Duodenal mucosa (tissue), 2 donors: ENCODE measurements at regions not wholly inside any gene's neighbourhood (a gene's known extent, or its start where the extent isn't known, plus 50 kb on each side); places are given as distances from the start of the nearest gene placed in this dataset.
"Not testable (repeated sequence)": the region's sequence is repeated elsewhere in the genome, so short reads cannot be mapped to it uniquely, and the experiment has no call there.

Experiments used
- H3K27ac ChIP-seq: one replicate; pipeline ENCODE4 v1.7.0; 2013; ENCODE audit warnings: low read depth, low read length
- H3K27me3 ChIP-seq, 2 donors: one replicate each; pipeline ENCODE4 v1.7.0; 2013; ENCODE audit warnings: low read length in 2 of 2, control low read depth in 1 of 2; ENCODE audit not compliant: insufficient read depth in 2 of 2, control insufficient read depth in 1 of 2
- H3K36me3 ChIP-seq, 2 donors: one replicate each; pipeline ENCODE4 v1.7.0; 2013; ENCODE audit warnings: low read length in 2 of 2, control low read depth in 1 of 2; ENCODE audit not compliant: insufficient read depth in 2 of 2, control insufficient read depth in 1 of 2
- H3K4me1 ChIP-seq, 2 donors: one replicate each; pipeline ENCODE4 v1.7.0; 2013; ENCODE audit warnings: low read length in 2 of 2, control low read depth in 1 of 2; ENCODE audit not compliant: insufficient read depth in 2 of 2, control insufficient read depth in 1 of 2
- H3K4me3 ChIP-seq, 2 donors: one replicate each; pipeline ENCODE4 v1.7.0; 2013; ENCODE audit warnings: low read length in 2 of 2, low read depth in 1 of 2
- H3K9ac ChIP-seq, 2 donors: one replicate each; pipeline ENCODE4 v1.7.0; 2013; ENCODE audit warnings: low read length in 2 of 2, low read depth in 1 of 2
- H3K9me3 ChIP-seq, 2 donors: one replicate each; pipeline ENCODE4 v1.7.0; 2013; ENCODE audit warnings: low read length in 2 of 2, control low read depth in 1 of 2; ENCODE audit not compliant: control insufficient read depth in 1 of 2

- Histone ChIP-seq H3K4me3 (no peak overlapping the region), H3K4me1 (peaks cover 0 to 4% of the 10 kb centered on the region in 2 donors), H3K9ac (no peak overlapping the region), H3K9me3 (no peaks in the 10 kb centered on the region), H3K27ac (no peak overlapping the region), H3K27me3 (no peaks in the 10 kb centered on the region), H3K36me3 (no peaks in the 10 kb centered on the region)
These were observed 128.4 kb upstream of the TMEM164 start for GRCh38 chrX:109874548-109874947.

DNA sequence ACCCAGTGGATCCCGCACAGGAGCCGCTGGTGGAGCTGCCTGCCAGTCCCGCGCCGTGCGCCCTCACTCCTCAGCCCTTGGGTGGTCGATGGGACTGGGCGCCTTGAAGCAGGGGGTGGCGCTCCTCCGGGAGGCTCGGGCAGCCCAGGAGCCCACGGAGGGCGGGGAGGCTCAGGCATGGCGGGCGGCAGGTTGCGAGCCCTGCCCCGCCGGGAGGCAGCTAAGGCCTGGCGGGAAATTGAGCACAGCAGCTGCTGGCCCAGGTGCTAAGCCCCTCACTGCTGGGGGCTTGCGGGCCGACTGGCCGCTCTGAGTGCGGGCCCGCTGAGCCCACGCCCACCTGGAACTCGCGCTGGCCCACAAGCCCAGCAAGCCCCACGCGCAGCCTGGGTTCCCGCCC lies 127.1 kb upstream of the TMEM164 start:
- H3K4me1 ChIP-seq, result peaks cover 0 to 4% of the 10 kb centered on the region in 2 donors
- no peaks in the 10 kb centered on the region for H3K9me3 ChIP-seq
- no peak overlapping the region for H3K27ac ChIP-seq
- no peak overlapping the region for H3K9ac ChIP-seq
- no peak overlapping the region for H3K4me3 ChIP-seq
- no peaks in the 10 kb centered on the region for H3K36me3 ChIP-seq
- H3K27me3 ChIP-seq, result no peaks in the 10 kb centered on the region

GRCh38 chrX:109878236-109878635 lies 124.7 kb upstream of the TMEM164 start:
- Histone ChIP-seq H3K9me3 (no peaks in the 10 kb centered on the region), H3K27me3 (no peaks in the 10 kb centered on the region), H3K4me3 (no peak overlapping the region), H3K9ac (no peak overlapping the region), H3K4me1 (peaks cover 0 to 4% of the 10 kb centered on the region in 2 donors), H3K27ac (no peak overlapping the region), H3K36me3 (no peaks in the 10 kb centered on the region)

DNA sequence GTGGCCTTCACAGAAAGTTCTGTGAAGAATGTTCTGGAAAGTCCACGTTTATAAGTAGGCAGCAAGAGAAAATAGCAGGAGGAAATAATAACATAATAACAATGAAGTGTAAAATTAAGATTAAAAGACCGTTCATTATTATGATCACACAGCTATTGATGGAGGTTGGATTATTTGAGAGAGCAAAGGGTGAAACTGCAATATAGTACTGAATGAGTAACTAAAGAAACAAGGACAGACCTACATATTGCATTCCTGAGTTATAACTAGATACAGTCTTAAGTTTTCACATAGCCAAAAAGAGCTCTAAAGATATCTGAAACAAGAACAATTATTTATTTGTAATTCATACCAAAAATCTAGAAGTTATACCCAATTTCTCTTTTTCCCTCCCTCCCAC lies 122.9 kb upstream of the TMEM164 start:
- Histone ChIP-seq H3K4me3 (no peak overlapping the region), H3K9me3 (no peaks in the 10 kb centered on the region), H3K4me1 (peaks cover 0 to 4% of the 10 kb centered on the region in 2 donors), H3K36me3 (no peaks in the 10 kb centered on the region), H3K27me3 (no peaks in the 10 kb centered on the region), H3K27ac (no peak overlapping the region), H3K9ac (no peak overlapping the region)

- H3K27ac ChIP-seq, result no peak overlapping the region
- no peaks in the 10 kb centered on the region for H3K36me3 ChIP-seq
- no peak overlapping the region for H3K9ac ChIP-seq
- no peaks in the 10 kb centered on the region for H3K27me3 ChIP-seq
- peaks cover 0 to 4% of the 10 kb centered on the region in 2 donors for H3K4me1 ChIP-seq
- H3K4me3 ChIP-seq, result no peak overlapping the region
- H3K9me3 ChIP-seq, result no peaks in the 10 kb centered on the region
These were observed 122.3 kb upstream of the TMEM164 start for GRCh38 chrX:109880629-109881028.

DNA sequence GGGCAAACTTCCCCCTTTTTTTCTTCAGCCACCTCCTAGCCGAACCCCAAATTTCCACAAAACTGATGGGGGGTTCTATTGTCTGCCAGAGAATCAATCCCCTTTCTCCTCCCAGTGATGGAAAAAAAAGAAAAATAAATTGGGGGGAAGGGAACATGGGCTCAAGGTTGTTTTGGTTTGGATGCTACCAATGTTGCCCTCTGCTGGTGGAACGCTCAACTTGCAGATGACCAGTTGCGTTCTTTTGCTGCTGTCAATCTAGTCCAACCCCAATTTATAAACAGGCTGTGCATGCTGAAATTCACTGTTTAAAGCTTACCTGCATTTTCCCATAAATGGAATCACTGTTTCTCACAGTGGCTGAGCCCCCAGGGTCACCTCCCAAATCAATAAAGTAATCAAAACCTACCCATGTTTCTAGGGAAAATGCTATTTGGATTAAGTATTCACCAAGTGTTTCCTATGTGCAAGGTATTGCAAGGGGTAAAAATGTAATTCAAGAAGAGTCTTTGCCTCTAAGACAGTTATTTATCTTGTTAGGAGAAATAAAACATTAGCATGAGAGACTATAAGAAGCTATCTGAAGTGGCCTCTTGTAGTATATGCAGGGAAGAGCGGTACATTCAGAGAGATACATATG lies 116.7 kb upstream of the TMEM164 start:
- no peak overlapping the region for H3K4me3 ChIP-seq
- no peak overlapping the region for H3K9ac ChIP-seq
- no peak overlapping the region for H3K27ac ChIP-seq
- no peaks in the 10 kb centered on the region for H3K27me3 ChIP-seq
- no peaks in the 10 kb centered on the region for H3K9me3 ChIP-seq
- H3K4me1 ChIP-seq, result no peaks in the 10 kb centered on the region
- no peaks in the 10 kb centered on the region for H3K36me3 ChIP-seq

DNA sequence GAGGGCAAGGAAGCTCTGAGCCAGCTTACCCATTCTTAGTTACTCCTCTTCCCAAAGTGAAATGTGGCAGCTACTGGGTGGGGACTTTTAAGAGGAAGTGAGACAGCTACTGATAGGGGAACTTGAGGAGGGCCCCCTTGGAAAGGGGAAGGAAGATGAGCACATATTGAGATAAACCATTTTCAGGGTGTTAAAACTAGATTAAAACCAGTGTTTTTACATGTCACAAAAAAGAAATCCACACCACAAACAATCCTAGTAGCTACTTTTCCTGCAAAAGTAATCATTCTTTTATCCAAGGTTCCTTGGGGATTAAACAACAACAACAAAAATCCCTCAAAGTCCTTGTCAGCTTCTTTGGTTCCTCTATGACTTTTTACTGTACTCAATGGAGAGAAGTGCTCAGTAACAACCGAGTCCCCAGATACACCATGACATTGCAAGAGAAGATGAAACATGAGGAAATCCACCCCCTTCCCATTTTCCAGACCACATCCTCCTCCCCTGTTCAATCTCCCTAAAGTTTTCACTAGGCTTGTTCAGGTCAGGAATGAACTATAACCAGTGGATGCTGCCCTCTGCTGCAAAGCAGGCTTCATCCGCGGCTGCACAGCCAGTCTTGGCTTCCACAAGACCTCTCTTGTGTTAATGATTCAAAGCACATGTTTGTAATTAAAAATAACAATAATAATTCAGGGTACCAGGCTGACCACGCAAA lies 113.5 kb upstream of the TMEM164 start:
- no peak overlapping the region for H3K9ac ChIP-seq
- H3K27me3 ChIP-seq, result no peaks in the 10 kb centered on the region
- H3K4me3 ChIP-seq, result no peak overlapping the region
- H3K4me1 ChIP-seq, result no peaks in the 10 kb centered on the region
- no peak overlapping the region for H3K27ac ChIP-seq
- no peaks in the 10 kb centered on the region for H3K9me3 ChIP-seq
- no peaks in the 10 kb centered on the region for H3K36me3 ChIP-seq

GRCh38 chrX:109890300-109890699 lies 112.6 kb upstream of the TMEM164 start:
- no peak overlapping the region for H3K9ac ChIP-seq
- no peaks in the 10 kb centered on the region for H3K9me3 ChIP-seq
- no peaks in the 10 kb centered on the region for H3K36me3 ChIP-seq
- H3K27me3 ChIP-seq, result no peaks in the 10 kb centered on the region
- H3K4me3 ChIP-seq, result no peak overlapping the region
- H3K27ac ChIP-seq, result no peak overlapping the region
- no peaks in the 10 kb centered on the region for H3K4me1 ChIP-seq

DNA sequence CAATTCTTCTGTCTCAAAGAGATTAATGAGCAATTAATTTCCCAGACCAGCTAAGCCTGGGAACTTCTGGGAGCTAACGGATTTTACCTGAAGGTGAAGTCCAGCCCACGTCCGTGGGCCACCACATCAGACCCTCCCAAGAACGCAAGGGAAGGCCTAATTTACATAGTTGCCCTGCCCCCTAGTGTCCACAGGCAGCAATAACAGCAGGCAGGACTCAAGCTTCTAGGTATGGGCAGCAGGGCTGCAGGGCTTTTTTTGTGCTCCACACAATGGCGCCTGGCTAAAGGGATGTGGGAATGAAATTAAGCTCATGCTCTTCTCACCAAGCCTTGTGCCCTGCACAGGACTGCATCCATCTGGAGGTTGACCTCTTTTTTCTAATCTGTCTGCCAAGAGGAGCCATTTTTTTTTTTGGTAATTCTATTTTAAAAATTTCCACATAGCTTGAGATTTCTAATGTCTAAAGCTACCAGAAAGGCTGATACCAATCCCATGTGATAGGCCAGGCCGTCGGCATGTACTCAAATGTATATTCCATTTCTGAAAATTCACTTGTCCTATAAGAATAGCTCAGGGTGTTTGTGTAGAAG lies 111.9 kb upstream of the TMEM164 start:
- no peaks in the 10 kb centered on the region for H3K9me3 ChIP-seq
- H3K36me3 ChIP-seq, result no peaks in the 10 kb centered on the region
- no peak overlapping the region for H3K27ac ChIP-seq
- H3K27me3 ChIP-seq, result no peaks in the 10 kb centered on the region
- no peaks in the 10 kb centered on the region for H3K4me1 ChIP-seq
- no peak overlapping the region for H3K9ac ChIP-seq
- no peak overlapping the region for H3K4me3 ChIP-seq

- not testable (repeated sequence) for H3K27ac ChIP-seq, H3K36me3 ChIP-seq, H3K9ac ChIP-seq, H3K4me3 ChIP-seq, H3K9me3 ChIP-seq, H3K27me3 ChIP-seq, H3K4me1 ChIP-seq
These were observed 106.9 kb upstream of the TMEM164 start for GRCh38 chrX:109896024-109896423.
